Thyroid gland (tissue), 4 donors: ENCODE measurements at regions not wholly inside any gene's neighbourhood (a gene's known extent, or its start where the extent isn't known, plus 50 kb on each side); places are given as distances from the start of the nearest gene placed in this dataset.

Source experiments
- DNase-seq, 2 donors: peaks; one replicate each; pipeline ENCODE4 v3.0.0-alpha.2; 2019
- H3K27ac ChIP-seq, 3 donors: fragments of 200-600 bp; sonication (generic); 1 replicate in 2 of 3; 2 replicates in 1 of 3; pipeline ENCODE4 v1.5.1; 2016 to 2019; ENCODE audit warnings: mild to moderate bottlenecking in 1 of 3, moderate library complexity in 1 of 3
- H3K27me3 ChIP-seq: fragments of 200-600 bp; sonication (generic); one replicate; pipeline ENCODE4 v1.5.1; 2019
- H3K36me3 ChIP-seq, 2 donors: fragments of 200-600 bp; sonication (generic); one replicate each; pipeline ENCODE4 v1.5.1; 2016 to 2019
- H3K4me1 ChIP-seq, 2 donors: fragments of 200-600 bp; sonication (generic); one replicate each; pipeline ENCODE4 v1.5.1; 2017 to 2019
- H3K4me3 ChIP-seq, 3 donors: fragments of 200-600 bp; sonication (generic); replicated peaks in 1 of 3; 1 replicate in 2 of 3; 2 replicates in 1 of 3; pipeline ENCODE4 v1.5.1; 2016; ENCODE audit warnings: mild to moderate bottlenecking in 1 of 3
- H3K9me3 ChIP-seq: fragments of 200-600 bp; sonication (generic); one replicate; pipeline ENCODE4 v1.5.1; 2017
- POLR2A ChIP-seq, 2 donors: fragments of 450-650 bp; IDR thresholded peaks; one replicate each; pipeline ENCODE4 v1.6.1; 2017; ENCODE audit warnings: antibody characterized with exemption in 2 of 2, mild to moderate bottlenecking in 2 of 2, moderate library complexity in 1 of 2
- WGBS, 2 donors: methylation state at CpG; one replicate each; pipeline ENCODE4 v1.1.5; 2017; 5-methylcytosine and 5-hydroxymethylcytosine counted together
- intact Hi-C: fragments of 100-400 bp; cut with DNase I; formaldehyde crosslinking; loops from one replicate; pipeline ENCODE4 v1.15.1; 2023
- TF ChIP-seq, protein P1 (sequence below), 6 experiments: fragments of 200-600 bp in 3 of 6; fragments of 450-650 bp in 3 of 6; sonication (generic) in 3 of 6; IDR thresholded peaks; one replicate each; pipeline ENCODE4 v1.5.1; 2016 to 2019; ENCODE audit warnings: antibody characterized with exemption in 6 of 6, mild to moderate bottlenecking in 2 of 6, inconsistent platforms in 1 of 6, moderate library complexity in 1 of 6

DNA sequence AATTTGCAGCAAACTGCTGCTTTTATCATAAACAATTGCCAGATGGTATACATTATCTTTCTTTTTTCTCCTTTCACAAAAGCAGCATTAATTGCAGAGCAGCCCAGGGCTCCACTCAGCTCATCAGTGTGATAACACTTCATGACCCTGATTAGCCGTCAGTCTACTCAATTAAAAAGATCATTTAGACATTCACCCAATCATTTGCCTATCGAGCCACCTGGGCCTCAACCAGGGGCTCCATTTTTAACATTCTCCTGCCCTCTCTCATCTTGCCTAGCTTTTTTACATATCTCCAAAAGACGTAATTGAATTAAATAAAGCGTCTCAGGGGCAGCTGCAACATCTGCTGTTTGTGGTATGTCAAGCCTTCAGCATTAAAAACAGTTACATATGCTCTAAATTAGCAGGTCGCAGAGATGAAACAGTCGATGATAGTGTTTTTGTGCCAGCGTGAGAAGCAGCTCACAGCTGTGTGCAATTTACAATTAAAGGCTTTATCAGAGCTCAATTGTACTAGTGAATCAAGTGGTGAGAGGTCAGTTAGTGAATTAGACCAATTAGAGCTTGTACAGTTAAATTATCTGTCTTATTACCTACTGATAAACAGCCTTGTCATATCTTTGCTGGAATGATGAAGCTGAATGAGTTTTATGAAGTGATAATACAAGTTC is 522.5 kb downstream of the ETV1 start:
- H3K4me3 ChIP-seq, result no peak overlapping the region
- TF ChIP-seq, protein P1, sequence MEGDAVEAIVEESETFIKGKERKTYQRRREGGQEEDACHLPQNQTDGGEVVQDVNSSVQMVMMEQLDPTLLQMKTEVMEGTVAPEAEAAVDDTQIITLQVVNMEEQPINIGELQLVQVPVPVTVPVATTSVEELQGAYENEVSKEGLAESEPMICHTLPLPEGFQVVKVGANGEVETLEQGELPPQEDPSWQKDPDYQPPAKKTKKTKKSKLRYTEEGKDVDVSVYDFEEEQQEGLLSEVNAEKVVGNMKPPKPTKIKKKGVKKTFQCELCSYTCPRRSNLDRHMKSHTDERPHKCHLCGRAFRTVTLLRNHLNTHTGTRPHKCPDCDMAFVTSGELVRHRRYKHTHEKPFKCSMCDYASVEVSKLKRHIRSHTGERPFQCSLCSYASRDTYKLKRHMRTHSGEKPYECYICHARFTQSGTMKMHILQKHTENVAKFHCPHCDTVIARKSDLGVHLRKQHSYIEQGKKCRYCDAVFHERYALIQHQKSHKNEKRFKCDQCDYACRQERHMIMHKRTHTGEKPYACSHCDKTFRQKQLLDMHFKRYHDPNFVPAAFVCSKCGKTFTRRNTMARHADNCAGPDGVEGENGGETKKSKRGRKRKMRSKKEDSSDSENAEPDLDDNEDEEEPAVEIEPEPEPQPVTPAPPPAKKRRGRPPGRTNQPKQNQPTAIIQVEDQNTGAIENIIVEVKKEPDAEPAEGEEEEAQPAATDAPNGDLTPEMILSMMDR (IDR thresholded peaks at IDR 0.05), result no peak
- no peak for TF ChIP-seq POLR2A (IDR thresholded peaks at IDR 0.05)
- H3K27ac ChIP-seq, result no peak overlapping the region
- intact Hi-C loops, result no loop called here
- no peaks in the 10 kb centered on the region for H3K9me3 ChIP-seq
- no peaks in the 10 kb centered on the region for H3K4me1 ChIP-seq
- 59 to 71% methylated on average over 7 of the region's 7 CpGs for WGBS, 2 donors
- H3K27me3 ChIP-seq, result no peaks in the 10 kb centered on the region
- no peak for DNase-seq
- no peaks in the 10 kb centered on the region for H3K36me3 ChIP-seq

DNA sequence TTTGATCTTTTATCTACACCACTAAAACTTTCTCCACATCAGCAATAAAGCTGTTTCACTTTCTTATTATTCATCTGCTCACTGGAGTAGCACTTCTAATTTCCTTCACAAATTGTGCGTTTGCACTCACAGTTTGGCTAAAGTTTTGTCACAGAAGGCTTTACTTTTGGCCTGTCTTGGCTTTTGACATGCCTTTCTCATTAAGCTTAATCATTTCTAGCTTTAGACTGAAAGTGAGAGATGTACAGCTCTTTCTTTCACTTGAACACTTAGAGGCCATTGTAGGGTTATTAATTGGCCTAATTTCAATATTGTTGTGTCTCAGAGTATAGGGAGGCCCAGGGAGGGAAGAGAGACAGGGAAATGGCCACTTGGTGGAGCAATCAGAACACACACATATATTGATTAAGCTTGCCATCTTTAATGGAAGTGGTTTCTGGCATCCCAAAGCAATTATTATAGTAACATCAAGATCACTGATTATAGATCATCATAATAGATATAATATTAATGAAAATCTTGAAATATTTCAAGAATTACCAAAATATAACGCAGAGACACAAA is 512.5 kb downstream of the ETV1 start:
- intact Hi-C loops, result no loop called here
- H3K9me3 ChIP-seq, result no peaks in the 10 kb centered on the region
- H3K27me3 ChIP-seq, result no peaks in the 10 kb centered on the region
- no peak overlapping the region for H3K4me3 ChIP-seq
- H3K27ac ChIP-seq, result no peak overlapping the region
- DNase-seq, result no peak
- no peaks in the 10 kb centered on the region for H3K36me3 ChIP-seq
- TF ChIP-seq, protein P1 (IDR thresholded peaks at IDR 0.05), result no peak
- no peak for TF ChIP-seq POLR2A (IDR thresholded peaks at IDR 0.05)
- 84 to 86% methylated on average over 2 of the region's 2 CpGs for WGBS, 2 donors
- no peaks in the 10 kb centered on the region for H3K4me1 ChIP-seq

DNA sequence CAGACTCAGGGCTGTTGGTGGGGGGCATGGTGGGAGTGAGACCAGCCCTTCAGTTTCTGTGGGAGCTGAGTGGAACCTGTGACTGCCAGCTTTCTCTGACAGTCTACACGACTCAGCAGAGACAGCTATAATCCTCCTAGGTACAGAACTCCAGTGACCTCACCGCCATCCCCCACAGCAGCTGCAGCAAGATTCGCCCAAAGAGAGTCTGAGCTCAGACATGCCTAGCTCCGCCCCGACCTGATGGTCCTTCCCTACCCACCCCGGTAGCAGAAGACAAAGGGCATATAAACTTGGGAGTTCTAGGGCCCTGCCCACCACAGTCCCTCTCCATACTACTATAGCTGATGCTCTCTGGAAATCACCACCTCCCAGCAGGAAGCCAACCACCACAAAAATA is 500.1 kb downstream of the ETV1 start:
- no peak overlapping the region for H3K4me3 ChIP-seq
- no peak for DNase-seq
- H3K9me3 ChIP-seq, result no peaks in the 10 kb centered on the region
- H3K27me3 ChIP-seq, result no peaks in the 10 kb centered on the region
- WGBS, 2 donors, result 99 to 100% methylated on average over 5 to 6 of the region's 6 CpGs
- no peak overlapping the region for H3K27ac ChIP-seq
- H3K36me3 ChIP-seq, result no peaks in the 10 kb centered on the region
- TF ChIP-seq, protein P1 (IDR thresholded peaks at IDR 0.05), result no peak
- TF ChIP-seq POLR2A (IDR thresholded peaks at IDR 0.05), result no peak
- no peaks in the 10 kb centered on the region for H3K4me1 ChIP-seq
- intact Hi-C loops, result no loop called here

DNA sequence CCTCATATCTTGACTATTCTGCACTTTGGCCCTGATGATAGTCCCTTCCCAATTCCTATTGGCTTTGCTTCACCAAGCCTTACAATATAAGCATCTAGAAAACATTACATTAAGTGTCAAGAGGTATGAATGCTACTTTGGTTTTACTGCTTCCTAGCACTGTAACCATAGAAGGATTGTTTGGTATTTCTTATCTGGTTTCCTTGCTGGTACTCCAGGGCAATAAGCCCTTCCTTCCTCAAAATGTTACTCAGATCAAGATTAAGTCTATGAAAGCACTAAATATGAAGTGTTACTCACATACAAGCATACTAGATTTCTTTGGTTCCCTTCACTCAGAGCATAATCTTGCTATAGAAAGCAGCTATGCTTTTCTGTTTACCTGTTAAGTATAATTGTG is 492.5 kb downstream of the ETV1 start:
- no peak overlapping the region for H3K27ac ChIP-seq
- no peak for DNase-seq
- H3K27me3 ChIP-seq, result no peaks in the 10 kb centered on the region
- intact Hi-C loops, result no loop called here
- TF ChIP-seq, protein P1 (IDR thresholded peaks at IDR 0.05), result no peak
- no peak for TF ChIP-seq POLR2A (IDR thresholded peaks at IDR 0.05)
- no peaks in the 10 kb centered on the region for H3K36me3 ChIP-seq
- no peaks in the 10 kb centered on the region for H3K9me3 ChIP-seq
- no peak overlapping the region for H3K4me3 ChIP-seq
- no peaks in the 10 kb centered on the region for H3K4me1 ChIP-seq

DNA sequence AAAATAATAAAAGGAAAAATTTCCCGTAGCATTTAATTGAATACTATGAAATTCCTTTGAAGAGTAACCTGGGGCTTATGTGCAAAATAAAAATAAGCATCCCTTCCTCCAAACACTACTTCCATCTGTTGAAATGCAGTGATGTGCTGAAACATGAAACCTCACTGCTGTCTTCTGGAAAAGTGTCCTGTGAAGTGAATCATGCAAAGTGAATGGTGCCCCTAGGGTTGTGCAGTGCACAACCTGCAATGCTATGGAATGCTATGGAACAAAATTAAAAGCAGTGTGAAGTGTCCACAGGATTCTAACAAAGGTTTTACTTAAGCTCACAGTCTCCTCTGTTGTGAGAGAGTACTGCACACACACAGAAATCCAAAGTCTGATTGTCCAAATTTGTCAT is 480.9 kb downstream of the ETV1 start:
- Histone ChIP-seq H3K36me3 (no peaks in the 10 kb centered on the region), H3K4me3 (no peak overlapping the region), H3K9me3 (no peaks in the 10 kb centered on the region), H3K27ac (no peak overlapping the region), H3K4me1 (no peaks in the 10 kb centered on the region), H3K27me3 (no peaks in the 10 kb centered on the region)
- no peak for TF ChIP-seq POLR2A (IDR thresholded peaks at IDR 0.05)
- TF ChIP-seq, protein P1 (IDR thresholded peaks at IDR 0.05), result no peak
- no peak for DNase-seq
- intact Hi-C loops, result no loop called here
- WGBS, 2 donors, result 51 to 71% methylated on average over 1 of the region's 1 CpG
